Neuronal stem cell (in vitro differentiated cells): ENCODE measurements at regions not wholly inside any gene's neighbourhood (a gene's known extent, or its start where the extent isn't known, plus 50 kb on each side); places are given as distances from the start of the nearest gene placed in this dataset.

ENCODE experiments used
- DNase-seq: peaks from one replicate; pipeline ENCODE4 v3.0.0-alpha.2; 2013; ENCODE audit warnings: low spot score
- H2AFZ ChIP-seq: one replicate; pipeline ENCODE4 v1.6.1; 2013; ENCODE audit warnings: mild to moderate bottlenecking, low read length, inconsistent platforms
- H2AK5ac ChIP-seq: 2 replicates; pipeline ENCODE4 v1.6.1; 2013; ENCODE audit warnings: low read depth, mild to moderate bottlenecking, inconsistent platforms, low read length, moderate library complexity, mixed read lengths
- H2BK120ac ChIP-seq: 2 replicates; pipeline ENCODE4 v1.6.1; 2013; ENCODE audit warnings: low read depth, mild to moderate bottlenecking, inconsistent platforms, low read length, moderate library complexity, mixed read lengths
- H2BK12ac ChIP-seq: one replicate; pipeline ENCODE4 v1.6.1; 2013; ENCODE audit warnings: low read length, inconsistent platforms
- H2BK15ac ChIP-seq: 2 replicates; pipeline ENCODE4 v1.6.1; 2013; ENCODE audit warnings: mild to moderate bottlenecking, low read length, inconsistent platforms, mixed read lengths
- H2BK5ac ChIP-seq: one replicate; pipeline ENCODE4 v1.6.1; 2013; ENCODE audit warnings: inconsistent platforms, mild to moderate bottlenecking, low read length, moderate library complexity
- H3K14ac ChIP-seq: one replicate; pipeline ENCODE4 v1.6.1; 2013; ENCODE audit warnings: low read length, inconsistent platforms
- H3K18ac ChIP-seq: 2 replicates; pipeline ENCODE4 v1.6.1; 2013; ENCODE audit warnings: low read length, inconsistent platforms
- H3K23ac ChIP-seq: 2 replicates; pipeline ENCODE4 v1.6.1; 2013; ENCODE audit warnings: low read depth, mild to moderate bottlenecking, mixed read lengths, low read length, inconsistent platforms; ENCODE audit not compliant: poor library complexity
- H3K27ac ChIP-seq: replicated peaks from 3 replicates; pipeline ENCODE4 v1.5.1; 2013; ENCODE audit warnings: low read length, inconsistent platforms
- H3K27me3 ChIP-seq, 3 experiments: 2 replicates each; pipeline ENCODE4 v1.6.1; 2013; ENCODE audit warnings: low read length in 3 of 3, mild to moderate bottlenecking in 2 of 3, inconsistent platforms in 1 of 3, low read depth in 1 of 3, mixed read lengths in 1 of 3, moderate library complexity in 1 of 3; ENCODE audit not compliant: control insufficient read depth in 3 of 3, insufficient read depth in 3 of 3
- H3K36me3 ChIP-seq, 2 donors: replicated peaks in 1 of 2; 2 replicates each; pipeline ENCODE4 v1.6.1; 2013; ENCODE audit warnings: low read length in 2 of 2; ENCODE audit not compliant: control insufficient read depth in 2 of 2, insufficient read depth in 2 of 2
- H3K4ac ChIP-seq: 2 replicates; pipeline ENCODE4 v1.6.1; 2013; ENCODE audit warnings: inconsistent platforms, mild to moderate bottlenecking, low read length, moderate library complexity
- H3K4me1 ChIP-seq, 2 donors: 1 replicate in 1 of 2; 2 replicates in 1 of 2; pipeline ENCODE4 v1.6.1; 2013; ENCODE audit warnings: low read length in 2 of 2, low read depth in 1 of 2; ENCODE audit not compliant: control insufficient read depth in 2 of 2, insufficient read depth in 1 of 2
- H3K4me2 ChIP-seq: one replicate; pipeline ENCODE4 v1.6.1; 2013; ENCODE audit warnings: mild to moderate bottlenecking, low read length, inconsistent platforms; ENCODE audit not compliant: insufficient read depth, poor library complexity, severe bottlenecking
- H3K4me3 ChIP-seq, 2 donors: 2 replicates each; pipeline ENCODE4 v1.5.1; 2013; ENCODE audit warnings: low read length in 2 of 2, mild to moderate bottlenecking in 2 of 2, inconsistent platforms in 1 of 2, moderate library complexity in 1 of 2
- H3K79me1 ChIP-seq: one replicate; pipeline ENCODE4 v1.6.1; 2013; ENCODE audit warnings: low read depth, mild to moderate bottlenecking, inconsistent platforms, low read length, moderate library complexity
- H3K9ac ChIP-seq: one replicate; pipeline ENCODE4 v1.6.1; 2013; ENCODE audit warnings: mild to moderate bottlenecking, low read depth, low read length, inconsistent platforms; ENCODE audit not compliant: poor library complexity
- H3K9me3 ChIP-seq, 2 donors: replicated peaks in 1 of 2; 2 replicates each; pipeline versions ENCODE3 to v1.6.1; 2013; ENCODE audit warnings: low read length in 2 of 2, mild to moderate bottlenecking in 2 of 2, inconsistent platforms in 1 of 2, low read depth in 1 of 2, mixed read lengths in 1 of 2, moderate library complexity in 1 of 2; ENCODE audit not compliant: control insufficient read depth in 2 of 2, insufficient read depth in 1 of 2
- H4K8ac ChIP-seq: one replicate; pipeline ENCODE4 v1.6.1; 2013; ENCODE audit warnings: low read depth, mild to moderate bottlenecking, inconsistent platforms, low read length, moderate library complexity
- H4K91ac ChIP-seq: one replicate; pipeline ENCODE4 v1.6.1; 2013; ENCODE audit warnings: low read length, low read depth, mild to moderate bottlenecking, inconsistent platforms; ENCODE audit not compliant: poor library complexity
- WGBS, 2 donors: extraction: QIAGEN DNeasy Blood & Tissue Kit; methylation state at CpG; one replicate each; pipeline ENCODE4 v1.1.7; 2013; ENCODE audit warnings: missing lambda C conversion rate in 2 of 2, mixed read lengths in 1 of 2; ENCODE audit not compliant: insufficient read length in 2 of 2, insufficient replicate concordance in 1 of 2; ENCODE audit errors: extremely low coverage in 2 of 2; 5-methylcytosine and 5-hydroxymethylcytosine counted together

DNA sequence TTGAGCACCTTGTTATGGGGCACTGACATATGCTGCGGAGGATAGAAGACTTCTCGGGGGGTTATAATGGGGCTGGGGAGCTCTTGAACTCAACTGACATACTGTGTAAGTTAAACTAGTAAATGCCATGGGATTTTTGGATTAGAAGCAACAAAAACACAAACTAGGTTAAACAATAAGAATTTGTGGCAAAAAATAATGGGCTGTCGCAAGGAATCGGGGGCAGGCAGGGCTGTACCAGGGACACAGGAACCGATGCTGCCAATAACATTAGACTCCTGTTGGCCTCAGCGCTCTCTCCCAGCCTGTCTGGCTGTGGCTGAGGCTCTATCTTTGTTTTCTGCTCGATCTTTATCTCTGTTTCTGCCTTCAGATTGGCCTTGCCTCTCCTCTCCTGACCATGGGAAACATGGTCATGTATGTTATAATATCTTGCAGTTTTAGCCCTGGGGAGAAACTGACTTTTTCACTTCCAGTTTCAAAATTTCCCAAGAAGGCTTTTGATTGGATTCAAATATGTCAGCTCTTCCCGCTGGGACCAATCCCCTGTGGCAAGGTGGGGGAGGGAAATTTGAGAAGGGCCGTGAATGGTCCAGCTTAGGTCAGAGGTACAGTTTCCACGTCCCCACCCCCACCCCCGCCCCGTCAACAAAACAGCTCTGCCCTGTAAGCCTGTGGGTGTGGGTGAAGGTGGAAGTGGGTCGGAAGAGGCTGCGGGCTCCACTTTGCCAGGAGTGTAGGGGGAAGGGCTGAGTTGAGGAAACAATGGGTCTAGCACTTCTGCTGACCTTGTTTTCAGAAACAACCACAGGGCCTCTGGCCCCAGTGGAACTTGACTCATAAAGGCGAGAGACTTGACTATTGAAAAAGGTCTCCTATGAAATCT is 161.1 kb upstream of the TBL1XR1 start:
- H3K79me1 ChIP-seq, result no peaks in the 10 kb centered on the region
- H2BK5ac ChIP-seq, result no peak overlapping the region
- WGBS, 2 donors, result no CpG with 5 or more reads among the region's 15 CpGs
- no peak overlapping the region for H3K23ac ChIP-seq
- no peaks in the 10 kb centered on the region for H3K36me3 ChIP-seq
- H2BK15ac ChIP-seq, result no peak overlapping the region
- peak overlapping the region; percentile 84 for H3K18ac ChIP-seq
- no peaks in the 10 kb centered on the region for H3K27me3 ChIP-seq
- no peak overlapping the region for H4K8ac ChIP-seq
- H3K9me3 ChIP-seq, result no peaks in the 10 kb centered on the region
- H2AK5ac ChIP-seq, result peak overlapping the region; percentile 85
- H3K4me2 ChIP-seq, result peak overlapping the region; percentile 21
- peak overlapping the region; percentile 75 for H3K9ac ChIP-seq
- peak overlapping the region; percentile 85 for H3K27ac ChIP-seq
- DNase-seq, result no peak
- no peak overlapping the region for H3K14ac ChIP-seq
- H3K4me3 ChIP-seq, result peak overlapping the region in 1 of 2 donors; percentile 47
- no peak overlapping the region for H4K91ac ChIP-seq
- H3K4ac ChIP-seq, result no peak overlapping the region
- H2AFZ ChIP-seq, result peak overlapping the region; percentile 77
- H2BK12ac ChIP-seq, result no peak overlapping the region
- H3K4me1 ChIP-seq, result peaks cover 30 to 34% of the 10 kb centered on the region in 2 donors
- H2BK120ac ChIP-seq, result no peak overlapping the region

DNA sequence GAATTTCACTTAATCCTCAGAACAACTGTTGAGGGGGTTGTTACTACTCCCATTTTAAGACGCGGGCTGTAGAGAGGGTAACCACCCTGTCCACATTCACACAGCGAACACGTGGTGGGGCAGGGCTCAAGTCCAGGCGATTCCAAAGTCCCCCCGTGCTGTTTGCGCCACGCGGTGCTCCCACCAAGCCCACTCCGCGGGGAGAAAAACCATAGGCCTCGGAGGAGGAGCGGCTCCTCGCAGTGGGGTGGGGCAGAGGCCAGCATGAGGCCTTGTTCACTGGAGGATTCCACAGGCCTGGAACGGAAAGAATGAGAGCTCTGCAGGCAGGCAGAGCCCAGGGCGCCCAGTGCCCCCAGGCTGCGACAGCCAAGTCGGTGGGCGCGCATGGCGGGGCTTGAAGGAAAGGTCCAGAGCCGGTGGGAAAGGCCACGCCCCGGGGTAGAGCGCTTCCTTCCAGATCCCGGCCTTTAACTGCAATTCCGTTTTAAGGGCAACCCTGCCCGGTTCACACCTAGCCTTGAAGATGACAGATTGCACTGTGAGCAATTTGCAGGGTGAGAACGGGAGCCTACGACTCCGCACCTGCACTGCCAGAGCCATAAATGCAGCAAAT is 161.8 kb upstream of the TBL1XR1 start:
- H3K4me1 ChIP-seq, result peaks cover 30 to 34% of the 10 kb centered on the region in 2 donors
- peak; percentile 48 for DNase-seq
- H3K9ac ChIP-seq, result peak overlapping the region; percentile 74
- no peaks in the 10 kb centered on the region for H3K27me3 ChIP-seq
- H2AK5ac ChIP-seq, result peak overlapping the region; percentile 85
- no peaks in the 10 kb centered on the region for H3K36me3 ChIP-seq
- H2BK12ac ChIP-seq, result peak overlapping the region; percentile 63
- H2BK15ac ChIP-seq, result peak overlapping the region; percentile 32
- H3K27ac ChIP-seq, result peak overlapping the region; percentile 85
- H2BK120ac ChIP-seq, result peak overlapping the region; percentile 95
- no peaks in the 10 kb centered on the region for H3K9me3 ChIP-seq
- peak overlapping the region; percentile 37 for H3K4me2 ChIP-seq
- no peak overlapping the region for H3K4ac ChIP-seq
- peak overlapping the region; percentile 97 for H3K18ac ChIP-seq
- no peak overlapping the region for H4K8ac ChIP-seq
- no peak overlapping the region for H3K14ac ChIP-seq
- peak overlapping the region in 1 of 2 donors; percentile 47 for H3K4me3 ChIP-seq
- H2AFZ ChIP-seq, result peak overlapping the region; percentile 36
- WGBS, 2 donors, result no CpG with 5 or more reads among the region's 31 CpGs
- peak overlapping the region; percentile 52 for H3K23ac ChIP-seq
- H2BK5ac ChIP-seq, result peak overlapping the region; percentile 91
- no peak overlapping the region for H4K91ac ChIP-seq
- H3K79me1 ChIP-seq, result no peaks in the 10 kb centered on the region

GRCh38 chr3:177359593-177360357 is 162.5 kb upstream of the TBL1XR1 start:
- Histone ChIP-seq H3K27ac (peak overlapping the region; percentile 88), H2AK5ac (peak overlapping the region; percentile 35), H2BK120ac (peak overlapping the region; percentile 95), H3K4ac (no peak overlapping the region), H2BK12ac (peak overlapping the region; percentile 63), H3K18ac (peak overlapping the region; percentile 97), H3K23ac (peak overlapping the region; percentile 52), H4K8ac (no peak overlapping the region), H3K14ac (no peak overlapping the region), H3K4me2 (peak overlapping the region; percentile 37), H3K27me3 (no peaks in the 10 kb centered on the region), H4K91ac (no peak overlapping the region), H2BK15ac (peak overlapping the region; percentile 32), H3K4me3 (peak overlapping the region in 1 of 2 donors; percentile 47), H3K79me1 (no peaks in the 10 kb centered on the region), H2AFZ (peak overlapping the region; percentile 74), H3K9ac (peak overlapping the region; percentile 63), H2BK5ac (peak overlapping the region; percentile 91), H3K9me3 (no peaks in the 10 kb centered on the region), H3K36me3 (no peaks in the 10 kb centered on the region), H3K4me1 (peaks cover 30 to 34% of the 10 kb centered on the region in 2 donors)
- no CpG with 5 or more reads among the region's 40 CpGs for WGBS, 2 donors
- peak; percentile 94 for DNase-seq
